ENCODE measurements at regions not wholly inside any gene's neighbourhood (a gene's known extent, or its start where the extent isn't known, plus 50 kb on each side); places are given as distances from the start of the nearest gene placed in this dataset.
"Not testable (repeated sequence)": the region's sequence is repeated elsewhere in the genome, so short reads cannot be mapped to it uniquely, and the experiment has no call there.

GRCh38 chr7:72266-73057, 119.9 kb upstream of the FAM20C start:
- TF ChIP-seq MAFK (IDR thresholded peaks at IDR 0.05; ENCODE audit: partially characterized antibody); CTCF (IDR thresholded peaks at IDR 0.05); CEBPB (IDR thresholded peaks at IDR 0.05); MYC (IDR thresholded peaks at IDR 0.05; ENCODE audit: borderline replicate concordance, low read length); PHF8 (IDR thresholded peaks at IDR 0.05; ENCODE audit: borderline replicate concordance, low read depth): not testable (repeated sequence)
